Nucleus accumbens (tissue), 56 donors: ENCODE measurements at regions not wholly inside any gene's neighbourhood (a gene's known extent, or its start where the extent isn't known, plus 50 kb on each side); places are given as distances from the start of the nearest gene placed in this dataset.
A peak's percentile ranks its signal among the peaks of the same experiment; 100 is the strongest.

Experiments used
- DNase-seq, 56 donors: peaks; one replicate each; lab custom pipeline; 2025; lab: John Stamatoyannopoulos, UW

DNA sequence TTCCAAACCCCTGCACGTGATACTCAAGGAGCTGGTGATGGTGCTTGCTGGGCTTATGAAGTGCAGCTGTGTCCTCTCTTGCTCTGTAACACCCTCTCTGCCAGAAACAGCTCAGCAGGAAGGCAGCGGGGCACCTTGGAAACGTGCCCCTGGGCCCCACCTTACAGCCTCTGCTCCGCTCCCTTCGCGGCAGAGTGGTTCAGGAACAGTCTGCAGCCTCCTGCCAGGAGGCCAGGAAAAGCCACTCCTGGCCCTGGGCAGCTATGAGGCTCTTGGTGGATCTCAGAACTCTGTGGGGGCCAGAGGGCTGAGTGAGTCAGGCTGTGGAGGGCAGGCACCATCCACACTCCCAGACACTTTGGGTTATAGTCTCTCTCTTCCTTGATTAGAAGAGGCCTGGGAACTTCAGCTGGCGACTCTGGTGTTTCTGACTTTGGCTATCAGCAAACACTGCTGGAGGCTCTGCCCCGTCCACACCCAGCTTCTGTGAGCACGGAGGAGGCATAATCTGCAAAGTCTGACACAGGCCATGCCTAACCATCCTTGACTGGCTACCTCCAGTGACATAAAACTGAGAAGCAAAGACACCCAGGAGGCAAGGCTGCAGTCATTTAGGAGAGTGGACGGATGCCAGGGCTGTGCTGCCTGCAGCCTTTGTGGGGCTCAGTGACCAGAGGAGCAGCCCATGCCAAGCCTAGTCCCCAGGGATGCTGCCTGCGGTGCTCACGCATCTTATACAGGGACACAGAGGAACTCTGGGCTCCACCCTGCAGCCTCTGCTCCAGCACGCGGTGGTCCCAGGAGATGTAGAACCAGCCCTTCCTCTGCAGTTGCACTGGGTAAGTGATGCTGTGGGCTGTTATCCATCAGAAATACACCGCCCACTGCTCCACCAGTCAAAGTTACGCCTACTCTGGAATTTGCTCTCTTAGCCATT, 65.3 kb downstream of the METRNL start:
- no peak for DNase-seq

- no peak for DNase-seq
Measured at GRCh38 chr17:83145358-83145738, 65.9 kb downstream of the METRNL start.

- DNase-seq = no peak
Measured at GRCh38 chr17:83145831-83146230, 66.4 kb downstream of the METRNL start.

DNA sequence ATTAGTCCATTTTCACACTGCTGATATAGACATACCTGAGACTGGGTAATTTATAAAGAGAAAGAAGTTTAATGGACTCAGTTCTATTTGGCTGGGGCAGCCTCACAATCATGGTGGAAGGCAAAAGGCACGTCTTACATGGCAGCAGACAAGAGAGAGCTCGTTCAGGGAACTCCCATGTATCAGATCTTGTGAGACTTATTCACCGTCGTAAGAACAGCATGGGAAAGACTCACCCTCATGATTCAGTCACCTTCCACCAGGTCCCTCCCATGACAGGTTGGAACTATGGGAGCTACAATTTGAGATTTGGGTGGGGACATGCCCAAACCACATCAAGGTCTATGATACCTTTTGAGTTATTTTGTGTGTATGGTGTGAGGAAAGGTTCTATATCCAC, 66.9 kb downstream of the METRNL start:
- no peak for DNase-seq

- no peak for DNase-seq
Measured at GRCh38 chr17:83147280-83147679, 67.9 kb downstream of the METRNL start.

DNA sequence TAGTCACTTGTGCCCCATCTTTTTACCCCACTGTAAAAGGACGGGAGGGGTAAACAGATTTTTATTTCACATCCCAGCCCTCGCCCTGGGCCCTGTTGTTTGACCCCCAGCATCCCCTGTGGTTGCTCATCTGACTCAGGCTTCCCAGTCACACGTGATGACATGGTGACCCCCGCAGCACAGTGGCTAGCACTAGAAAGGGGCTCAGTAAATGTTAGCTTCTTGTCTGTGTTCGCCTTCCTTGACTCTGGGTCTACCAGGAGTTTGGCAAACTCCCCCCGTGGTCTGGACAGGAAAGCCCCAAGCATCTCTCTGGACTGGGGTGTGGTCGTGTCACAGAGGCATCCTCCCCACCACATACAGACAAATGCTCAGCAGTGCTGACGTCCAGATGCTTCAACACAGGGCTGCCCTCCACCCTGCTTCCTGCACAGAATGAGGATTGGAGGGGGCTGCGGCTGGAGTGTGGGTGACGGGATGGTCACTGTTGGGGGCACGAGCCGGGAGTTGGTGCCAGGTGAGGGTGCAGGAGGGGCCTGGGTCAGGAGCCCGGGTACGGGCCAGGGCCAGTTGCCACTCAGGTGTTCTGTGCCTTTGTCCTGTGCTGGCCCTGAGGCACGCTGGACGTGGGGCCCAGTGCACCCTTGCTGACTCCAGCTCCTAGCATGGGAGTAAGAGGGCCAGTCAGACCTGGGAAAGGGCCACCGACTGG, 69.1 kb downstream of the METRNL start:
- DNase-seq = no peak

GRCh38 chr17:83149029-83149725, 69.8 kb downstream of the METRNL start:
- DNase-seq = no peak

GRCh38 chr17:83149761-83150251, 70.4 kb downstream of the METRNL start:
- DNase-seq = no peak

- no peak for DNase-seq
Measured at GRCh38 chr17:83150369-83151055, 71.1 kb downstream of the METRNL start.

DNA sequence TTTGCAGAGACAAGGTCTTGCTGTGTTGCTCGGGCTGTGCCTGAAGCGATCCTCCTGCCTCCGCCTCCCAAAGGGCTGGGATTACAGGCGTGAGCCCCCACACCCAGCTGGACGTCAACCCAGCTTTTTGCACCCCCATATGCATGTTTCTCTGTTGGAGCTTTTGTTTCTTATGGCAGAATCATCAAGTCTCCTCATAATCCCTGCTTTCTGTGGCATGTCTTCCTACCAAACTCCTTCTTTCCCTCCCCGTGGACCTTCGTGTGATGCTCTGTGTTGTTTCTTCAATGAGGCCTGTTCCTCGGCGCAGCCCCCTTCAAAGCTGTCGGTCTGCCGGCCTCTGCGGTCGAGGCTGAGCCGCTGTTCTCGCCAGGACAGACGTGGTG, 71.6 kb downstream of the METRNL start:
- DNase-seq = no peak

- no peak for DNase-seq
Measured at GRCh38 chr17:83151442-83152226, 72.2 kb downstream of the METRNL start.

DNA sequence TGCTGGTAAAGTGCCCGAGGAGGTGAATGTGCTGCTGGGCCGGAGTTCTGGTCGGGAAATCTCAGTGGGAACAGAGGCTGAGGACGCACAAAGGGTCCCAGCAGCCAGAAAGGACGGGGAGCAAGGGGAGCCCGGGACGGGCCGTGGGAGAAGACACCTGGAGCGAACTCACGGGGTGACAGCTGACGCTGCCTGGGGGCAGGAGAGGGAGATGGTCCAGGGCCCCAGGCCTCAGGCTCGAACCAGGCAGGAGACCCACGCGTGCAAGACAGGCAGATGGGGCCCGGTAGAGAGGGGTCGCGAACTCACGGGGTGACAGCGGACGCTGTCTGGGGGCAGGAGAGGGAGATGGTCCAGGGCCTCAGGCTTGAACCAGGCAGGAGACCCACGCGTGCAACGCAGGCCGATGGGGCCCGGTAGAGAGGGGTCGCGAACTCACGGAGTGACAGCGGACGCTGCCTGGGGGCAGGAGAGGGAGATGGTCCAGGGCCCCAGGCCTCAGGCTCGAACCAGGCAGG, 72.9 kb downstream of the METRNL start:
- no peak for DNase-seq

- DNase-seq = peak in 2 of 56 donors; percentile 6 to 21
Measured at GRCh38 chr17:83152745-83153611, 73.6 kb downstream of the METRNL start.

DNA sequence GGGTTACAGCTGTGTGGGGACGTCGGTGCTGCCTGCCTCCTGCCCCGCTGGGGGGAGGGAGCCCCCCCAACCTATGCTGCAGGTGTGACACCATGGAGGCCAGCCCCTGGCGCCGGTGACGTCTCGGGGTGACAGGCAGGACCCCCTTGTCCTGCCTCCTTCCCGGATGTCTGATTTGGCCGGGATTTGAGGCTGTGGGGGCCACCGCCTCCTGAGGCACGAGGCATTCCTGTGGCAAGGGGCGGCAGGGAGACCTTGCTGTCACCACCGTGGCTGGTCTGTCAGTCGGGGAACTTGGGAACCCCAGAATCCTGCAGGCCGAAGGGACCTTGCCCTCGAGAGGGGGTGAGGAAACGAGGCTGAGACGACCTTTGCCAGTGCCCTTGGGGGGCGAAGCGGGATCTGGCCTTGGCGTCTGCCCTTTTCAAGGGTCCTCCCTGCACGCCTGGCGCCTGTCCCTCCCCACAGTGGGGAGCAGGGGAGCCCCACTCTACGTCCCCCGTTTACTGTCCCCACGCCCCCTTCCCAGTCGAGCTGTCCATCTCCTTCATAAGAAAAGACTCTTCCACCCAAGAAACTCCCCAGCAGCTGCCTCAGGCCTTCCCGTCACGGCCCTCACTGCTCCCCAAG, 74.4 kb downstream of the METRNL start:
- no peak for DNase-seq

GRCh38 chr17:83154311-83155127, 75.1 kb downstream of the METRNL start:
- DNase-seq = no peak

GRCh38 chr17:83155128-83156121, 76.0 kb downstream of the METRNL start:
- DNase-seq = no peak
